WERI-Rb-1 (cell line): ENCODE measurements at regions not wholly inside any gene's neighbourhood (a gene's known extent, or its start where the extent isn't known, plus 50 kb on each side); places are given as distances from the start of the nearest gene placed in this dataset.

Experiments used
- DNase-seq: peaks from one replicate; pipeline ENCODE4 v3.0.0-alpha.2; 2020
- H3K27ac ChIP-seq: fragments of 250-450 bp; sonication (Bioruptor Pico); 2 replicates; pipeline ENCODE4 v1.5.1; 2020; ENCODE audit warnings: mild to moderate bottlenecking, moderate library complexity
- H3K27me3 ChIP-seq: fragments of 250-450 bp; sonication (Bioruptor Pico); 2 replicates; pipeline ENCODE4 v1.5.1; 2021; ENCODE audit warnings: mild to moderate bottlenecking, low read depth, moderate library complexity; ENCODE audit not compliant: insufficient read depth, severe bottlenecking
- H3K36me3 ChIP-seq: fragments of 250-450 bp; sonication (Bioruptor Pico); 2 replicates; pipeline ENCODE4 v1.5.1; 2020; ENCODE audit warnings: mild to moderate bottlenecking, moderate library complexity
- H3K4me3 ChIP-seq: 2 replicates; pipeline ENCODE4 v1.5.1; 2011; ENCODE audit warnings: low read depth, mild to moderate bottlenecking, control low read depth, low read length
- H3K9me3 ChIP-seq: fragments of 250-450 bp; sonication (Bioruptor Pico); 2 replicates; pipeline ENCODE4 v1.5.1; 2021; ENCODE audit warnings: mild to moderate bottlenecking, moderate library complexity; ENCODE audit not compliant: severe bottlenecking
- CTCF ChIP-seq: IDR thresholded peaks from 2 replicates; pipeline ENCODE4 v1.5.1; 2011; ENCODE audit warnings: low read depth, mild to moderate bottlenecking, control low read depth, inconsistent platforms, low read length

DNA sequence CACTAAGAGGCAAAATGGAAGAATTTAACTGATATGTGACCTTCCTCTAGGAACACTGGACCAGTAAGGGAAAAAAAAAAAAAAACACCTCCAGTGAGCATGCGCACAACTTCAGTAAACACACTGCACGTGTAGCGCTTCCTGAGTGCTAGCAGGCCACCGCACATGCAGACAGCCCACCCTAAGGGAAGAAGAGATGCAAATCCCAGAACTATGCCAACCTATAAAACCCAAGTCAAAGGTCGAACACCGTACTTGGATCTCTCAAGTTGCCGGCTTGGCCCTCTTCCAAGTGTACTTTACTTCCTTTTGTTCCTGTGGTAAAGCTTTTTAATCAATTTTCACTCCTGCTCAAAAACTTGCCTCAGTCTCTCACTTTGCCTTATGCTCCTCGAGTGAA lies 64.5 kb upstream of the CADPS start:
- DNase-seq: no peak

DNA sequence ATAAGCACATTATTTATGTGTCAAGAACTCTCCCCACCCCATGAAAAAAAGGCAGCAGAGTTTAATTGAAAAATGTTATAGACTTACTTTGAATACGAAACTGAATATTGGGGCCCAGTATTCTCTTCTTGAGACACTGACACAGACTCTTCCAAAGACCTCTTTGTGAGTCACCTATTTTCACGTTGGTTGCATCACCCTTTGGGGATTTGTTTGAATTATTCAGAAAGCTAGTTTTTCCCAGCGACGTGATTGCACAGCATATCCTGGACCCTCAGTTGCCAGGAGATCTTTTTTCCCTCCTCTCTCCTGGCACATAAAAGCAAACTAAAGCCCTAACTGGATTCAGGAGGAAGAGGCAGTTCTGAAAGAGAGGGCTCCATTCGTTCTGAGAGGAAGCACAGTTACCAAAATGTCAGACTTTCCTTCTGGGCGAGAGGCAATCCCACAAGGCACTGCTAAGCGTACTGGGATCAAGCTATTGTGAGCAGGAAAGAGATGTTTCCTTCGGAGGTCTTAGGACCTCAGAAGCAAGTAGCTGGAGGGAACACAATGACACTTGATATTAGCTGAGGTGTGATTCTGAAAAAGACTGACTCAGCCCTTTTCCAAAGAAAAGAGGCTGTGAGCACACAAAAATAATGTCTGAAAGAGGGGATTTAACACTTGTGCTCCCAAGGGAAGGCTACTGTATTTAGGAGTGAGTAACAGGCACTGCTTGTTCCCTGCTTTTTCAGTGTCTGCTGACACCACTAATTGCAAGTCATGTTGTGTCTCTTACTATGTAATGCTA lies 65.8 kb upstream of the CADPS start:
- Histone ChIP-seq H3K9me3 (peaks cover 5% of the 10 kb centered on the region), H3K27ac (no peak overlapping the region), H3K27me3 (no peaks in the 10 kb centered on the region), H3K4me3 (no peak overlapping the region), H3K36me3 (no peaks in the 10 kb centered on the region)
- no peak for DNase-seq
- TF ChIP-seq CTCF: no peak

More for the DNA sequence above, 64.5 kb upstream of the CADPS start:
- no peak for TF ChIP-seq CTCF
- H3K27ac ChIP-seq: no peak overlapping the region
- peaks cover 5% of the 10 kb centered on the region for H3K9me3 ChIP-seq
- no peak overlapping the region for H3K4me3 ChIP-seq
- H3K27me3 ChIP-seq: no peaks in the 10 kb centered on the region
- no peaks in the 10 kb centered on the region for H3K36me3 ChIP-seq

DNA sequence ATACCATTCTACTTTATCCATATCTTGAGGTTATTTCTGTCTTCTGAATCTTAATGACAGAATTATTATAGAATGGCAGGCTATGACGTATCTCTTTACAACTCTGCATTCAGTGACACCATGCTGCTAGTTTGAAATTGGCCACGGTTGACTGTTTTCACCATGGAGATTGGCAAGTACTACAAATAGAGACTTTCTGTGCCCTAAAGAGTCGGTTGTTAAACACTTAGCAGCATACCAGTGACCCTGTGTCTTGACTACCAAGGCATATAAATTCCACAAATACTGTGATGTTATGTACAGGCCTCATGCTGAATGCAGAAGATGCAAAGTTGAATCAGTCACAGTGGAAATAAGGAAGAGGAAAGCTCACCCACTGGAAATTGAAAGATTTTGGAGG lies 67.0 kb upstream of the CADPS start:
- Histone ChIP-seq H3K27ac (no peak overlapping the region), H3K9me3 (peaks cover 5% of the 10 kb centered on the region), H3K27me3 (no peaks in the 10 kb centered on the region), H3K36me3 (no peaks in the 10 kb centered on the region), H3K4me3 (no peak overlapping the region)
- DNase-seq: no peak
- TF ChIP-seq CTCF: no peak

GRCh38 chr3:62942764-62943163 lies 67.5 kb upstream of the CADPS start:
- no peak for DNase-seq
- Histone ChIP-seq H3K36me3 (no peaks in the 10 kb centered on the region), H3K9me3 (peaks cover 5% of the 10 kb centered on the region), H3K27me3 (no peaks in the 10 kb centered on the region), H3K27ac (no peak overlapping the region), H3K4me3 (no peak overlapping the region)
- no peak for TF ChIP-seq CTCF

DNA sequence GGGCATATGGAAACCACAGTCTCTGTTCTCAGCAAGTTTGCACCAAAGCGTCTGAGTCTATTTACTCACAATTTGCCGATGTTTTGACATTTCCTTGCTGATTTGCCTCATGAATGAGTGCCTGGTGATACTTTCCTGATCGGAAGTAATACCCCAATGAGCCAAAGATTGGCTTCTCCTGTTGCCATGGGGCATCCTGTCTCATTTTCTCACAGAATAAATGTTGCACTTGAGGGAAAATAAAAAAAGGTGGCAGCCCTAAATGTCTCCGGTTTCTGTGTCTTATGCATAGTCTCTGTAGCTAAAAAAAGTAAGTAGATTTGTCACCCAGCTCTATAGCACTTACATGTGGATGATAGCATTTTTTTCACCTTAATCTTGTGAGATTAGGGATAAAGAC lies 73.7 kb upstream of the CADPS start:
- H3K4me3 ChIP-seq: no peak overlapping the region
- H3K27ac ChIP-seq: no peak overlapping the region
- H3K36me3 ChIP-seq: no peaks in the 10 kb centered on the region
- no peaks in the 10 kb centered on the region for H3K9me3 ChIP-seq
- DNase-seq: no peak
- no peak for TF ChIP-seq CTCF
- no peaks in the 10 kb centered on the region for H3K27me3 ChIP-seq

DNA sequence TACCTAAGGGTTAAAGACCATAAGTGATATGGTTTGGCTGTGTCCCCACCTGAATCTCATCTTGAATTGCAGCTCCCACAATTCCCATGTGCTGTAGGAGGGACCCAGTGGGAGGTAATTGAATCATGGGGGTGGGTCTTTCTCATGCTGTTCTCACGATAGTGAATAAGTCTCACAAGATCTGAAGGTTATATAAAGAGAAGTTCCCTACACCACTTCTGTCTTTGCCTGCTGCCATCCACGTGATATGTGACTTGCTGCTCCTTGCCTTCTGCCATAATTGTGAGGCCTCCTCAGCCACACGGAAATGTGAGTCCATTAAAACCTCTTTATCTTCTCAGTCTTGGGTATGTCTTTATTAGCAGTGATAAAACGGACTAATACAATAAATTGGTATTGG lies 75.0 kb upstream of the CADPS start:
- Histone ChIP-seq H3K9me3 (no peaks in the 10 kb centered on the region), H3K36me3 (no peaks in the 10 kb centered on the region), H3K4me3 (no peak overlapping the region), H3K27me3 (no peaks in the 10 kb centered on the region), H3K27ac (no peak overlapping the region)
- no peak for TF ChIP-seq CTCF
- no peak for DNase-seq
